Colon (tissue), 2 donors: ENCODE measurements at regions not wholly inside any gene's neighbourhood (a gene's known extent, or its start where the extent isn't known, plus 50 kb on each side); places are given as distances from the start of the nearest gene placed in this dataset.

Source experiments
- FAIRE-seq: peaks from 2 replicates; lab custom pipeline; 2012; peaks lifted over from hg19 to GRCh38; lab: Jason Lieb, UNC
- donor health status: control.
- donor health status: control.

GRCh38 chr2:19809206-19809605 lies 92.6 kb downstream of the TTC32 start:
- FAIRE-seq = no peak

- FAIRE-seq = no peak
Measured at GRCh38 chr2:19807866-19808265, 93.9 kb downstream of the TTC32 start.

GRCh38 chr2:19807346-19807745 lies 94.4 kb downstream of the TTC32 start:
- FAIRE-seq = no peak

GRCh38 chr2:19806591-19806990 lies 95.2 kb downstream of the TTC32 start:
- FAIRE-seq = no peak

- FAIRE-seq = no peak
Measured at GRCh38 chr2:19806131-19806530, 95.7 kb downstream of the TTC32 start.

- FAIRE-seq = no peak
Measured at GRCh38 chr2:19805266-19805665, 96.5 kb downstream of the TTC32 start.

- FAIRE-seq = no peak
Measured at GRCh38 chr2:19804639-19805260, 97.0 kb downstream of the TTC32 start.

GRCh38 chr2:19802086-19802841 lies 99.5 kb downstream of the TTC32 start:
- FAIRE-seq = no peak

- FAIRE-seq = no peak
Measured at GRCh38 chr2:19801367-19802080, 100.3 kb downstream of the TTC32 start.

GRCh38 chr2:19800796-19801195 lies 101.0 kb downstream of the TTC32 start:
- no peak for FAIRE-seq

GRCh38 chr2:19799881-19800780 lies 101.7 kb downstream of the TTC32 start:
- FAIRE-seq = no peak

- no peak for FAIRE-seq
Measured at GRCh38 chr2:19797871-19798270, 103.9 kb downstream of the TTC32 start.

- no peak for FAIRE-seq
Measured at GRCh38 chr2:19797243-19797810, 104.5 kb downstream of the TTC32 start.

- no peak for FAIRE-seq
Measured at GRCh38 chr2:19796035-19796695, 105.6 kb downstream of the TTC32 start.

GRCh38 chr2:19793132-19793750 lies 108.5 kb downstream of the TTC32 start:
- no peak for FAIRE-seq

GRCh38 chr2:19790291-19790690 lies 111.5 kb downstream of the TTC32 start:
- FAIRE-seq = no peak

- no peak for FAIRE-seq
Measured at GRCh38 chr2:19787134-19787533, 114.6 kb downstream of the TTC32 start.

GRCh38 chr2:19786408-19787058 lies 115.2 kb downstream of the TTC32 start:
- no peak for FAIRE-seq

- FAIRE-seq = no peak
Measured at GRCh38 chr2:19785867-19786266, 115.9 kb downstream of the TTC32 start.

- FAIRE-seq = no peak
Measured at GRCh38 chr2:19785447-19785846, 116.3 kb downstream of the TTC32 start.
